ENCODE measurements at regions not wholly inside any gene's neighbourhood (a gene's known extent, or its start where the extent isn't known, plus 50 kb on each side); places are given as distances from the start of the nearest gene placed in this dataset.

DNA sequence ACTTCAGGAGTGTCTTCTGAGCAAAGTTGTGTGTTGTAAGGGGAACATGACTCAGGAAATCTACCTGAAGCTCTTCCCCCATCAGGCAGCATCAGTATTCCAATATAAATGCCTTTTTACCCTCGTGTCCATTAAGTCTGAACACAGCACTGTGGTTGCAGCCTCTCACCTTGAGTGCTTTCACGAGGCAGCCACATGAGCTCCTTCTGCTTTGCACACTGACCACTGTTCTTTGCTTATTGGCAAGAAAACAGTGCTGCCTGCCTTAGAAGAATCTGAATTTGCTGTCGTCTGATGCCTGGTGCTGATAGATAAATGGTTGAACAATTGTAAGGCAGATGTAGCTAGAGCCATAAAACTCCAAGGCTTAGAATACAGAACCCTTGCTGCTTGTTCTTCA lies 139.6 kb upstream of the WDR1 start:
- ChIA-PET CTCF (interaction anchor here (1.0 to 1.2 kb wide), 3 partner anchors 58 to 88 kb away, joined by 3 to 5 read pairs (median 3); no protein-coding TSS in a partner anchor), POLR2A (no interaction called here)
- DNase-seq = no peak
- H3K4me3 ChIP-seq (ENCODE audit: control insufficient read depth in 1 of 7, extremely low read depth in 1 of 7, insufficient read depth in 4 of 7, low read depth in 2 of 7, low read length in 6 of 7) = no peak overlapping the region
- no peak overlapping the region for H3K27ac ChIP-seq (ENCODE audit: insufficient read depth in 1 of 2, low read depth in 1 of 2, low read length in 2 of 2, poor library complexity in 1 of 2, severe bottlenecking in 2 of 2)
- 93% methylated on average over 3 of the region's 3 CpGs for WGBS (ENCODE audit: insufficient coverage)
- no peaks in the 10 kb centered on the region for H3K4me1 ChIP-seq (ENCODE audit: control extremely low read depth in 1 of 4, control insufficient read depth in 4 of 4, insufficient read depth in 4 of 4, low read length in 3 of 4)
- H3K27me3 ChIP-seq (replicated peaks in 2 of 5; ENCODE audit: control insufficient read depth in 4 of 5, insufficient read depth in 5 of 5, low read length in 4 of 5) = peaks cover 0 to 9% (median 0%) of the 10 kb centered on the region in 5 experiments
- no peaks in the 10 kb centered on the region for H3K9me3 ChIP-seq (ENCODE audit: control extremely low read depth in 1 of 5, control insufficient read depth in 4 of 5, insufficient read depth in 2 of 5, low read depth in 1 of 5, low read length in 4 of 5)
- no peaks in the 10 kb centered on the region for H3K36me3 ChIP-seq (ENCODE audit: control insufficient read depth in 4 of 4, insufficient read depth in 4 of 4, low read length in 3 of 4)

- H3K27me3 ChIP-seq (replicated peaks in 2 of 5; ENCODE audit: control insufficient read depth in 4 of 5, insufficient read depth in 5 of 5, low read length in 4 of 5) = peaks cover 0 to 7% (median 0%) of the 10 kb centered on the region in 5 experiments
- H3K27ac ChIP-seq (ENCODE audit: insufficient read depth in 1 of 2, low read depth in 1 of 2, low read length in 2 of 2, poor library complexity in 1 of 2, severe bottlenecking in 2 of 2) = no peak overlapping the region
- no peak for DNase-seq
- H3K36me3 ChIP-seq (ENCODE audit: control insufficient read depth in 4 of 4, insufficient read depth in 4 of 4, low read length in 3 of 4) = no peaks in the 10 kb centered on the region
- 90% methylated on average over 6 of the region's 6 CpGs for WGBS (ENCODE audit: insufficient coverage)
- H3K4me1 ChIP-seq (ENCODE audit: control extremely low read depth in 1 of 4, control insufficient read depth in 4 of 4, insufficient read depth in 4 of 4, low read length in 3 of 4) = no peaks in the 10 kb centered on the region
- no peak overlapping the region for H3K4me3 ChIP-seq (ENCODE audit: control insufficient read depth in 1 of 7, extremely low read depth in 1 of 7, insufficient read depth in 4 of 7, low read depth in 2 of 7, low read length in 6 of 7)
- POLR2A ChIA-PET = no interaction called here
- CTCF ChIA-PET = interaction anchor here (0.9 kb wide), 1 partner anchor 83 kb away, joined by 3 read pairs; no protein-coding TSS in a partner anchor
- H3K9me3 ChIP-seq (ENCODE audit: control extremely low read depth in 1 of 5, control insufficient read depth in 4 of 5, insufficient read depth in 2 of 5, low read depth in 1 of 5, low read length in 4 of 5) = no peaks in the 10 kb centered on the region
These were observed 137.2 kb upstream of the WDR1 start for GRCh38 chr4:10253765-10254164.

DNA sequence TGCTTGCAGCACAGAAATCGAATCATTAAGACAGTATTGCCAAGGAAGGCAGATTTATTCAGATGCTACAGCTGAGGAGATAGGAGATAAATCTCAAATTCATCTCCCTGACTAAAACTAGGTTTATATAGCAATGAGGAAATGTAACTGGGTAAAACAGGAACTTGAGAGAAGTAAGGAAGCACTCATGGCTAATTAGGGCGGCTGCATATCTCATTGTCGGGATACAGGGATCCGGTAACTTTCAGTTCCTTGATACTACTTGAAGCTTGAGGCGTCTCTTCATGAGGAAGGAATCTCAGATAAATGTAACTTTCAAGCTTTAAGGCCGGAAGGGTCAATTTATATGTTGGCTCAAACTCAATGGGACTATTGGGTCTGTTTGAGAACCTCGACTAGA lies 129.2 kb upstream of the WDR1 start:
- no peaks in the 10 kb centered on the region for H3K36me3 ChIP-seq (ENCODE audit: control insufficient read depth in 4 of 4, insufficient read depth in 4 of 4, low read length in 3 of 4)
- WGBS (ENCODE audit: insufficient coverage) = 96% methylated on average over 7 of the region's 7 CpGs
- no peak overlapping the region for H3K27ac ChIP-seq (ENCODE audit: insufficient read depth in 1 of 2, low read depth in 1 of 2, low read length in 2 of 2, poor library complexity in 1 of 2, severe bottlenecking in 2 of 2)
- ChIA-PET CTCF (no interaction called here), POLR2A (no interaction called here)
- peaks cover 0 to 5% (median 0%) of the 10 kb centered on the region in 5 experiments for H3K9me3 ChIP-seq (ENCODE audit: control extremely low read depth in 1 of 5, control insufficient read depth in 4 of 5, insufficient read depth in 2 of 5, low read depth in 1 of 5, low read length in 4 of 5)
- peaks cover 0 to 3% (median 0%) of the 10 kb centered on the region in 4 experiments for H3K4me1 ChIP-seq (ENCODE audit: control extremely low read depth in 1 of 4, control insufficient read depth in 4 of 4, insufficient read depth in 4 of 4, low read length in 3 of 4)
- no peak for DNase-seq
- H3K27me3 ChIP-seq (replicated peaks in 2 of 5; ENCODE audit: control insufficient read depth in 4 of 5, insufficient read depth in 5 of 5, low read length in 4 of 5) = peaks cover 0 to 8% (median 0%) of the 10 kb centered on the region in 5 experiments
- no peak overlapping the region for H3K4me3 ChIP-seq (ENCODE audit: control insufficient read depth in 1 of 7, extremely low read depth in 1 of 7, insufficient read depth in 4 of 7, low read depth in 2 of 7, low read length in 6 of 7)

- Histone ChIP-seq H3K4me1 (ENCODE audit: control extremely low read depth in 1 of 4, control insufficient read depth in 4 of 4, insufficient read depth in 4 of 4, low read length in 3 of 4) (peaks cover 0 to 3% (median 0%) of the 10 kb centered on the region in 4 experiments), H3K27ac (ENCODE audit: insufficient read depth in 1 of 2, low read depth in 1 of 2, low read length in 2 of 2, poor library complexity in 1 of 2, severe bottlenecking in 2 of 2) (no peak overlapping the region), H3K9me3 (ENCODE audit: control extremely low read depth in 1 of 5, control insufficient read depth in 4 of 5, insufficient read depth in 2 of 5, low read depth in 1 of 5, low read length in 4 of 5) (peaks cover 0 to 5% (median 0%) of the 10 kb centered on the region in 5 experiments), H3K27me3 (replicated peaks in 2 of 5; ENCODE audit: control insufficient read depth in 4 of 5, insufficient read depth in 5 of 5, low read length in 4 of 5) (peaks cover 0 to 10% (median 0%) of the 10 kb centered on the region in 5 experiments), H3K4me3 (ENCODE audit: control insufficient read depth in 1 of 7, extremely low read depth in 1 of 7, insufficient read depth in 4 of 7, low read depth in 2 of 7, low read length in 6 of 7) (no peak overlapping the region), H3K36me3 (ENCODE audit: control insufficient read depth in 4 of 4, insufficient read depth in 4 of 4, low read length in 3 of 4) (no peaks in the 10 kb centered on the region)
- DNase-seq = no peak
- WGBS (ENCODE audit: insufficient coverage) = 94% methylated on average over 2 of the region's 2 CpGs
- ChIA-PET POLR2A (no interaction called here), CTCF (interaction anchor here (1.1 kb wide), 1 partner anchor 160 kb away, joined by 3 read pairs; no protein-coding TSS in a partner anchor)
These were observed 127.3 kb upstream of the WDR1 start for GRCh38 chr4:10243856-10244255.

- no peak for DNase-seq
- Histone ChIP-seq H3K36me3 (ENCODE audit: control insufficient read depth in 4 of 4, insufficient read depth in 4 of 4, low read length in 3 of 4) (no peaks in the 10 kb centered on the region), H3K27ac (ENCODE audit: insufficient read depth in 1 of 2, low read depth in 1 of 2, low read length in 2 of 2, poor library complexity in 1 of 2, severe bottlenecking in 2 of 2) (peak overlapping the region in 1 of 2 experiments; percentile 9), H3K4me3 (ENCODE audit: control insufficient read depth in 1 of 7, extremely low read depth in 1 of 7, insufficient read depth in 4 of 7, low read depth in 2 of 7, low read length in 6 of 7) (no peak overlapping the region), H3K9me3 (ENCODE audit: control extremely low read depth in 1 of 5, control insufficient read depth in 4 of 5, insufficient read depth in 2 of 5, low read depth in 1 of 5, low read length in 4 of 5) (no peaks in the 10 kb centered on the region), H3K27me3 (replicated peaks in 2 of 5; ENCODE audit: control insufficient read depth in 4 of 5, insufficient read depth in 5 of 5, low read length in 4 of 5) (peaks cover 0 to 12% (median 0%) of the 10 kb centered on the region in 5 experiments), H3K4me1 (ENCODE audit: control extremely low read depth in 1 of 4, control insufficient read depth in 4 of 4, insufficient read depth in 4 of 4, low read length in 3 of 4) (peaks cover 0 to 2% (median 0%) of the 10 kb centered on the region in 4 experiments)
- 13% methylated on average over 1 of the region's 1 CpG for WGBS (ENCODE audit: insufficient coverage)
- POLR2A ChIA-PET = no interaction called here
- CTCF ChIA-PET = interaction anchor here (1.5 kb wide), 1 partner anchor 49 kb away, joined by 3 read pairs; no protein-coding TSS in a partner anchor
These were observed 124.1 kb upstream of the WDR1 start for GRCh38 chr4:10240691-10241090.

DNA sequence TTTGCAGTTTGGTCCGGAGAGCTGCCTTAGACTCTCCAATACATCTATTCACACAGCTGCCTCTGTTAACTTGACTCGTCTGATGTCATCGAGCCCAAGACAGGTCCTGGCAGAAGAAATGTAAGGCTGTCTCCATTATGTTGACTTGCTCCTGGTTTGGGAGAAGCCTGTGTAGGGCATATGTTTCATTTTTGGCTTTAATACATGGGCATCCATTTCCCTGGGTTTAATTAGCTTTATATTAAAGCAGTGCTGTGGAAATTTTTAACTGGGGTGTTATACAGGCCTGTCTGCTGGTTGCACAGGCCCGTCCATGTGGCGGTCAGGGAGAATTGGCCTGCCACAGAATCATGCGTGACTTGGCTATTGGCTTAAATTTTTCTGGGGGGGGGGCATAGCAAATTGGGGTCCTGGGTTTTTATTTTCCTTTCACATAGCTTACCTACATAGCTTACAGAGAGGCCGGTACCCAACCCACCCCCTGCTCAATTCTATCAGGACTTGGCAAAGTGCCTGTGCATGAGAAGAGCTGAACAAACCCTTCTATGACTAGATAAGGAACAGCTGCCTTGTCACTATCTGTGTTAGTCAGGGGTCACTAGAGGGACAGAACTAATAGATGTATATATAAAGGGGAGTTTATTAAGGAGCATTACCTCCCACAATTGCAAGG lies 123.5 kb upstream of the WDR1 start:
- H3K27me3 ChIP-seq (replicated peaks in 2 of 5; ENCODE audit: control insufficient read depth in 4 of 5, insufficient read depth in 5 of 5, low read length in 4 of 5) = peaks cover 0 to 9% (median 0%) of the 10 kb centered on the region in 5 experiments
- ChIA-PET POLR2A (no interaction called here), CTCF (interaction anchor here (1.0 to 1.5 kb wide), 2 partner anchors 48 to 164 kb away, joined by 3 read pairs; no protein-coding TSS in a partner anchor)
- 100% methylated on average over 3 of the region's 7 CpGs for WGBS (ENCODE audit: insufficient coverage)
- H3K36me3 ChIP-seq (ENCODE audit: control insufficient read depth in 4 of 4, insufficient read depth in 4 of 4, low read length in 3 of 4) = no peaks in the 10 kb centered on the region
- peak in 2 of 3 donors; percentile 4 to 19 for DNase-seq
- H3K4me1 ChIP-seq (ENCODE audit: control extremely low read depth in 1 of 4, control insufficient read depth in 4 of 4, insufficient read depth in 4 of 4, low read length in 3 of 4) = no peaks in the 10 kb centered on the region
- no peak overlapping the region for H3K4me3 ChIP-seq (ENCODE audit: control insufficient read depth in 1 of 7, extremely low read depth in 1 of 7, insufficient read depth in 4 of 7, low read depth in 2 of 7, low read length in 6 of 7)
- peak overlapping the region in 1 of 2 experiments; percentile 47 for H3K27ac ChIP-seq (ENCODE audit: insufficient read depth in 1 of 2, low read depth in 1 of 2, low read length in 2 of 2, poor library complexity in 1 of 2, severe bottlenecking in 2 of 2)
- no peaks in the 10 kb centered on the region for H3K9me3 ChIP-seq (ENCODE audit: control extremely low read depth in 1 of 5, control insufficient read depth in 4 of 5, insufficient read depth in 2 of 5, low read depth in 1 of 5, low read length in 4 of 5)

GRCh38 chr4:10237131-10237530 lies 120.5 kb upstream of the WDR1 start:
- POLR2A ChIA-PET = no interaction called here
- Histone ChIP-seq H3K36me3 (ENCODE audit: control insufficient read depth in 4 of 4, insufficient read depth in 4 of 4, low read length in 3 of 4) (no peaks in the 10 kb centered on the region), H3K4me3 (ENCODE audit: control insufficient read depth in 1 of 7, extremely low read depth in 1 of 7, insufficient read depth in 4 of 7, low read depth in 2 of 7, low read length in 6 of 7) (no peak overlapping the region), H3K27me3 (replicated peaks in 2 of 5; ENCODE audit: control insufficient read depth in 4 of 5, insufficient read depth in 5 of 5, low read length in 4 of 5) (peaks cover 0 to 7% (median 0%) of the 10 kb centered on the region in 5 experiments), H3K27ac (ENCODE audit: insufficient read depth in 1 of 2, low read depth in 1 of 2, low read length in 2 of 2, poor library complexity in 1 of 2, severe bottlenecking in 2 of 2) (no peak overlapping the region), H3K9me3 (ENCODE audit: control extremely low read depth in 1 of 5, control insufficient read depth in 4 of 5, insufficient read depth in 2 of 5, low read depth in 1 of 5, low read length in 4 of 5) (no peaks in the 10 kb centered on the region), H3K4me1 (ENCODE audit: control extremely low read depth in 1 of 4, control insufficient read depth in 4 of 4, insufficient read depth in 4 of 4, low read length in 3 of 4) (no peaks in the 10 kb centered on the region)
- DNase-seq = no peak
- CTCF ChIA-PET = no interaction called here
- WGBS (ENCODE audit: insufficient coverage) = no CpG with 5 or more reads among the region's 1 CpG
